ENCODE measurements at regions not wholly inside any gene's neighbourhood (a gene's known extent, or its start where the extent isn't known, plus 50 kb on each side); places are given as distances from the start of the nearest gene placed in this dataset.

DNA sequence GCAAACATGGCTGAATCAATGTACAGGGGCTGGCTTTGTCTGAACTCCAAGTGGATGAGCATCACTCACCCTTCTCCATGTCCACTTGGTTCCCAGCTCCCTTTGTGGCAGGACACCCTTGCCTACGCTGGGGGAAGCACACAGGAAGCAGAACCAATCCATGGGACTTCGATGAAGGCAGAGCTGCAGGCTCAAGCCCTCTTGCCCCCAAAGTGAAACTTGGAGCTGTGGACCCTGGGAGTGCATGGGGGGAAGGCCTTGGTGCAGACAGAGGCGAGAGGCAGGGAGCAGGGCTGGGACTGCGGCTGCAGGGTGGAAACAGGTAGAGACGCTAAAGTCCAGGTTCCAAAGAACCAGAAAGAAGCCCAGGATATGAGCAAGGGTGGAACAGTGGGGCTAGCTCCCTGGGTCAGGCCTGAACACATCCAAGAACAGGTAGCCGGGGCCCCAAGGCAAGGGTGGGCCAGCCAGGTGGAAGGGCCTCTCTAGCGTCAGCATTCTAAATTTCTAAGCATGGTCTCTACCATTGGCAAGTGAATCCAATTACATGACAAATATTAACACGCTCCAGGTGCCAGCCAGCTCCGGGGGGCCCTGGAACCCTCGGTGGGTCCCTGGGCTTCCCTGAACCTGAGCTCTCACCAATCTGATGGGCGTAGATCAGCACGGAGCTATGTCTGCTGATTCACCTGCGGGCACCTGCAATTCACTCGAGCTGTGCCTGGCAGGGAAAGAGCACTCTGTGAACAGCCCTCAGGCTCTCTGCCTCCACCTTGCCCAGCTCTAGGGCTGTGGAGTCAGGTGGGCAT lies 532.8 kb downstream of the BRD1 start:
- no peak for DNase-seq

DNA sequence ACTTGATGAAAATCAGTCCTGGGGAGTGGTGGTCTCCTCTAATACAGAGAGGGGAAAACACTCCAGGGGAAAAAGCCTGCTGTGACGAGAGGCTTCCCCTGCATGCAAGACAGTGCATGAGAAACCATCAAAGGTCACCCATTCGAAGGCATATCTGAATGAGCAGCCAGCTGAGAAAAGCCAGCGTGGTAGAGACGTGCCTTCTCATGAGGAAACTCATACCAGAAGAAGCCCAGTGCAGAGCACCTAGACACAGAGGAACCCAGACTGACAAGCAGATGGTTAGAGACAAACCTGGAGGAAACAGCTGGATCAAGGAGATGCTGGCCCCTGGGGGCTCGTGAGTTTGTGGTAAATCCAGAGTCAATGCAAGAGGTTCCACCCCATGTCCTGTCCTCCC lies 534.8 kb downstream of the BRD1 start:
- DNase-seq, result no peak

DNA sequence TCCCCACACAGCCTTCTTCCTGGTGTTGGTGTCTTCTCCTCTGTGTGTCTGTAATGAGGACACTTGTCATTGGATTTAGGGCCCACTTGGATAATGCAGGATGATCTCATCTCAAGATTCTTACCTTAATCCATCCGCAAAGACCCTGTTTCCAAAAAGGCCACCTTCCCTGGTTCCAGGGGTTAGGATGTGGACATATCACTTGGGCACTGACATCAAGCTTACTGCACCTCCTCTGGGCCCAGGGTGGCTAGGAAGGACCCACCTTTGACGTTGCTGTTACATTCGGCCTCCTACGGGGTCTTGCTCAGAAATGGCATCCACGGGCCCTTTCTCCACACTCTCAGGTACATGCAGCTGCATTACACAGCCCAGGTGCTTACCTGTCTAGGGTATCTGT lies 535.9 kb downstream of the BRD1 start:
- no peak for DNase-seq

DNA sequence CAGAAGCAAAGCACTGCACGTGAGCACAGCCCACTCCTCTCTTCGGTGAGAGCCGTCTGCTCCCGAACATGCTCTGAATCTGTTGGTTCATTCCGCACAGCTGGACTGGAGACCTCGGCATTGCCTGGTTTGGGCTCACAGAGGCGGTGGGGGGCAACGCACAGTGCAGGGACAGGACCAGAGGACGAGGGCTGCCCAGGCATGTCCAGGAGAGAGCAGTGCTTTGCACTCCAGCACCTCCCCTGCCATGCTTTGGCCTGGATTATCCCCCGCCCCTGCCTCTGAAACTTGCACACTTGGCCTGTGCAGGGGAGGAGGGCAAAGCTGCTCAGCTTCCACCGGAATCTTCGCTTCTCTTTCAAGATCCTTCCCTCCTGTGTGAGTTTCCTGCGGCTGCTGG lies 536.5 kb downstream of the BRD1 start:
- no peak for DNase-seq

DNA sequence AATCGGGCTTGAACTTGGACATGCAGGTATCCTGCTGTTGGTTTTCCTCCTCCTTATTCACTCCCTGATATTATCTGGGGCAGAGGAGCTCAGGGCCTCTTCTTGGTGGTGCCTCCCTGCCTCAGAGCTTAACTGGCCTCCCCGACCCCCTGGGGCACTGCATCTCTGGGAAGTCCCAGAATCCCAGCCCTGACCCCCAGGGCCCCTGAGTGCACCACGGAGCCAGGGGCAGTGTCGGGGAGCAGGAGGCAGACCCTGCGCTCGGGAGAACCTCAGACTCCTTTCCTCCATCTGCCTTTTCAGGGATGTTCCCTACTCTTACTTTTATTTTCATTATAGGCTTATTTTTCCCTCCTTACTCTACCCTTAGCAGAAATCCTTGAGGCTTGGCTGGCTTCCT lies 537.0 kb downstream of the BRD1 start:
- DNase-seq, result no peak

DNA sequence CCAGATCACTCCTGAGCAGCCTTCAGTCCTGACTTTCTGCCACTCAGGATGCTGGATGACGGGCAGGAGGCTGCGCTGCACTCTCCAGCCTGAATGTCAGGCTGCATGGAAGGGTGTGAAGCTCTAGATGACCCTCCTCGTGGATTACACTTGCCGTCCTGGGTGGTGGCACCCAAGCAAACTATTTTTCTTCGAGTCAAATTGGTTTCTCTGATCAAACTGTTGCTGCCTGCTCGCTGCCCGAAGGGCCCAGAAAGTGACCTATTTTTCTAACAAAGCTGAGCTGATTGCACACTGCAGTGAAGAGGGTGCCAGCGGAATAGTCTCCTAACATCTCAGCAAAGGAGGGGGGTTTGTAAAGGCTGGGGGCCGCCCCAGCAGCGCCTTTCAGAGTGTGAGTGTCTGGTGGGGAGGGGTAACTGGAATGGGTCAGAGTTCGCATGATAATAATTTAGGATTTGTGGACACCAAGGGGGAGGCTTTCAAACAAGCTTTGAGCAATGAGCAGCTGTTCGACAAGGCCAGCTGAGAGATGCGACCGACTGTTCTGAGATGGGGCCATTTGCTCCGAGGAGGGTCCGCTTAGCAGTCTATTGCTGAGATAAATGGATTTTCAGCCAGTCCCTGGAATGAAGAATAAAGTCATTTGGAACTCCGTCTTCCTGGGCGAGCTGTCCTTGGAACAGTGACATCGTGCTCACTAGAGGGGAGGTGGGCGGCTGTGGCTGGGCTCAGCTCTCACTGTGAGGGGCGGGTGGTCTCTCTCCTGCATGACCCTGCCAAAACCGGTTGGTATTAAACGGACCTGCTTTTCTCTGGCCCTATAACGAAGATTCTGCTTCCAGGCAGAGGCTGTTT lies 537.6 kb downstream of the BRD1 start:
- no peak for DNase-seq

DNA sequence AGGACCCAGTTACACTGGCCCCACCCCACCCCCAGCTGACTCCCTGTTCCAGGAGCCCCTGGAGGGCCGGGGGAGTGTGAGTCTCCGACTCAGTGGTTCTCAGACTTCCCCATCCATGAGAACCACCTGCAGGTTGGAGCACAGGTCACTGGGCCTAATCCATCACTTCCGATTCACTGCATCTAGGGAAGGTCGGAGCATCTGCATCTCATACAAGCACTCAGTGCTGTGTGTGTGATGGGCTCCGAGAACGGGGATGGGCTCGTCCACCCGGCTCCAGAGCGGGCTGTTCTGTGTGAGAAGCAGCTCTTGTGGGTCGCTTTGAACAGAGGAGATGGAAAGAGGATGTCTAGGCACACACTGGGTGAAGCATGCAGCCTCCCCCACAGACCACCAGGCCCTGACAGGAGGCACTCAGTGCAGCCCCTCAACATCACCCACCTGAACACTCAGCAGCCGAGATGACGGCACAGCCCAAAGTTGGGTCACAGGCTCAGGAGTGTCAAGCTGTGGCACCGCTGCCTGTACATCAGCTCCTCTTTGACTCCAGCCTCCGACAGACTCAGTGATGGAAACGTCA lies 541.4 kb downstream of the BRD1 start:
- no peak for DNase-seq

DNA sequence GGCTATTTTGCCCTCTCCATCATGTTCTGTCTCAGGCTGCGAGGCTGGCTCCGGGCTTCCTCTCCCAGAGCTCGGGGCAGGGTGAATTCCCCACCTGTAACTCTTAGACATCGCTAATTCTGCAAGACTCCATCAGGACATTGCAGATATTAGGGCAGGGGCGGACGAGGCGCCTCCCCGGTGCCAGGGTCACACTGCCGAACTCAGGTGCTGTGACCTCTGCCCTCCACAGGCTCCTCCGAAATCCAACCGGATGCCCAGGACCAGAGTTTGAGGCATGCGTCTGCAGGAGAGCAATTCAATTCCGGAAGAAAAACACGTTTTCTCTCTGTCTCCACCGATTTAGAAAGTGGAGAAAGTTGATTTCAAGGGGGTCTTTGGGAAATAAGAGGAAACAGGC lies 542.7 kb downstream of the BRD1 start:
- no peak for DNase-seq

DNA sequence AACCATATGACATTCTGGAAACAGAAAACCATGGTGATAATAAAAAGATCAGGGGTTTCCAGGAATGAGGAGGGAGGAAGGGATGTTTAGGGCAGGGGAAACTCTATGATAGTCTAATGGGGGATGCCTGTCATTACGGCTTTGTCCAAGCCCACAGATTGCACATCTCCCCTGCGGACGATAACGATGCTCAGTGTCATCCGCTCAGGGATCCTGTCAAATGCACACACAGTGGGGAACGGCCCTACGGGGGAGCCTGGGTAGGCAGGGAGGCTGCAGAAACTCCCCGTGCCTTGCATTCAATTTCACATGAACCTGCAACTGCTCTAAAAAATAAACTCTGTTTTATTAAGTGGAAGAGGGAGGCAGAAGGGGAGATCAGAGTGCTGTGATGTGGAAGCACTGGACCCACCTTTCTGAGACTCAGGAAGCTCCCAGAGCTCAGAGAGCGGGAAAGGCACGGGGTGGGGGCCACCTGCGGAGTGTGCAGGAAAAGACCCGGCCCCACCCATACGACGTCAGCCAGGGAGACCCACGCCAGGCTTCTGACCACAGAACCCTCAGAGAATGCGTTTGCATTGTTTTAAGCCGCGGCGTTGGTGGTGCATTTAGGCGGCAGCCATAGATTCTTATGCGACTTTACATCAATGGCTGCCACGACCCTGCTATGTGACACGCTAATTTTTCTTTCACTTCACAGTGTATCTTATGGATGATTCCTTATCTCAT lies 543.5 kb downstream of the BRD1 start:
- no peak for DNase-seq

DNA sequence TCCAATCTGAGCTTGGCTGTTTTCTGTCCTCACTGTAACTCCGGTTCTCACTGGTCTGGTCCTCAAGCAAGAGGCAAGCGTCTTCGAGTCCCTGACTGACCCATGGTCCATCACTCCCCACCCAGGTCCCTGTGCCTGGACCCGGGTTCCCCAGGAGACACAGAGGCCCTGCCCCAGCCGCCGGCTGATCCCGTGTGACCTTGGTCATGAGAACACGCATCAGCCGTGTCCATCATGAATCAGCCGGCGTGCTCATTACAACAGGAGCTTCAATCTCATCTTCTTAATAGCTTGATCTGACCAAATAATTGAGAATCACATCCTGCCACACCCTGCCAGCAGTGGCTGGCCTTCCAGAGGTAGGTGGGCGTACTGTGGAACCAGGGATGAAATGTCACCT lies 545.1 kb downstream of the BRD1 start:
- no peak for DNase-seq

DNA sequence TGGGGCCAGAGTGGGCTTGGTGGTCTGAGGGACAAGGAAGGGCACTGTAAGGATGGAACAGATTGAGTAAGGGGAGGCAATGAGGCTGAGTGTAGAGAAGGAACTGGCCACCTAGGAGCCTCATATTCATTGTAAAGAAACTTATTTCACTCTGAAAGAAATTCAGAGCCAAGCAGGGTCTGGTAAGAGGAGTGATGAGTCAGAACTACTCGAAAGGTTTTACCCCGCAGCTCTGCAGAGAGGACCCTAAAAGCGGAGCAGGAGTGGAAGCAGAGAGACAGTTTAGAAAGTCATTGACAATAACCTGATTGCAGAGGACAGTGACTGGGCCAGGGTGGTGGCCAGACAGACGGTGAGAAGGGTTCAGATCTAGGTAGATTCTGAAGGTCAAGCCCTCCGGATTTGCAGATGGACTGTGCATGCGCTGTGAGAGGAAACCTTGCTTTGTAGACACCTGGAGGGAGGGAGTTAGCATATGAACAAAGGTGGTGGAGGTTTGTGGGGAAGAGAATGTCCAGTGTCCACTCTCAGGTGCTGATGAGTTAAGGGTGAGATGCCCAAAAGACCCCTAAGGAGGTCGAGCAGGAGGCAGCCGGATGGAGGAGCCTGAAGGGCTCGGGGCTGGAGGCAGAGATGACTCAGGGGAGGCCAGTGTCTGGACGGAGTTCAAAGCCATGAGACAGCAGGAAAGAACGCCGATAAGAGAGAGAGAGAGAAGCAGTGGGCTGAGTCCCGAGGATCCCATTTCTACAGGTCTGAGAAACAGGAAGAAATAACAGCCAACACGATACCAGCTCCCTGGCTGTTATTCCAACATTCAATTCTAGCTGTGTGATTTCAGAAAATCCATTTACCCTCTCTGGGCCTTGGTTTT lies 546.0 kb downstream of the BRD1 start:
- no peak for DNase-seq

DNA sequence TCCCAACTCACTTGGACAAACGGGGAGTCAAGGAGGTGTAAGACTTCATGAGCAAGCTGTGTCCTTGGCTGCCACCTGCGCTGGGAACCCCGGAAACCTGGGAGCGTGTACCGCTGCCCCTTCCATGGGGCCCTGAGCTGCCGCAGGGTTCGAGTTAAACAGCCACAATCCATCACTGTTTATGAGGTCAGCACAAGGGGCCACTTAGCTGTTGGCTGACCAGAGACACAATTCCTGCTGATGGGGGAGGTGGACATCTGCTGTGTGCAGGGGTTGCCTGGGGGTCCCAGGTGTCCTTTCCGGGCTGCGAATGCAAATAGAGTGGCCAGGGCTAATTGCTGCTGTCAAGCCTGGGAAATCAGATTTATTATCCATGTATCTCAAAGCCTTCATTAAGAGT lies 549.3 kb downstream of the BRD1 start:
- DNase-seq, result no peak

DNA sequence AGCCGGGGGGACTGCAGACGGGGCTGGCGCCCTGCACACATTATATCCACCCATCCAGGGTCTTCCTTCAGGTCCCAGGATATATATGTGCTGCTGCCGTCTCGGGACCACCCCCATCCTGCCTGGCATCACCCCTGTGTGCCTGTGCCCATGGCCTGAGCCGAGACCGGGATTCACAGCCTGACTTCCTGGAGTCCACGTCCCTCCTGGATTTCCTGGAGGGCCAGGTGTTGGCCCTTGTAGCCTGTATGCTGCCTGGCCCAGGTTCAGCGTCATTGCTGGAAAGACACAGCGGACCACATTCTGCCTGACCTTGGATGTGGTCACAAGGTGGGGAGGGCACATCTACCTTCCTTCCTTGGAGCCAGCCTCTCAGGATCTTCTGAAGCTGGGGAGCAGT lies 551.1 kb downstream of the BRD1 start:
- no peak for DNase-seq

DNA sequence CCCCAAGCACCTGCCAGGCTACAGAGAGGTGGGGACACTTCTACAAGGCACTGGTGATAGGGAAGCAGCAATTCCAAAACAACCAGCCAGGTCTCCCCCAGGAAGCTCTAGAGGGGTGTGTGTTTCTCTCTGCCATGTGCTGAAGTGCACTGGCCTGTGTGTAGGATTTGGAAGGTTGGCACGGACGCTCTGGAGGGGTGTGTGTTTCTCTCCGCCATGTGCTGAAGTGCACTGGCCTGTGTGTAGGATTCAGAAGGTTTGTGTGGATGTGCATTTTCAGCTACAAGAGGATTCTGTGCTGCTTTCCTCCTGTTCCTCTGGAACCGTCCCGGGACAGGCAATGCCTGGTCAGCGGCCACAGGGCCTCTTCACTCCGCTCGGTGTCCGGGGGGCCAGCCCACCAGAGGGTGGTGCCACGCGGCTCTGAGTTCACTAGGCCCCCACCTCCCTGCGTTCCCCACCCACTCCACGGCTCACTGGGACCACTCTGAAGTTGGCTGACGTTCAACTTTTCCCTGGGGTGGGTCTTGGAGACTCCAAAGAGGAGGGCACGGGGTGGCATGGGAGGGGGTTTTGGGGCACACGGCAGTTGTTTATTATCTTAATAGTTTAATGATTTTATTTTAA lies 552.8 kb downstream of the BRD1 start:
- no peak for DNase-seq

DNA sequence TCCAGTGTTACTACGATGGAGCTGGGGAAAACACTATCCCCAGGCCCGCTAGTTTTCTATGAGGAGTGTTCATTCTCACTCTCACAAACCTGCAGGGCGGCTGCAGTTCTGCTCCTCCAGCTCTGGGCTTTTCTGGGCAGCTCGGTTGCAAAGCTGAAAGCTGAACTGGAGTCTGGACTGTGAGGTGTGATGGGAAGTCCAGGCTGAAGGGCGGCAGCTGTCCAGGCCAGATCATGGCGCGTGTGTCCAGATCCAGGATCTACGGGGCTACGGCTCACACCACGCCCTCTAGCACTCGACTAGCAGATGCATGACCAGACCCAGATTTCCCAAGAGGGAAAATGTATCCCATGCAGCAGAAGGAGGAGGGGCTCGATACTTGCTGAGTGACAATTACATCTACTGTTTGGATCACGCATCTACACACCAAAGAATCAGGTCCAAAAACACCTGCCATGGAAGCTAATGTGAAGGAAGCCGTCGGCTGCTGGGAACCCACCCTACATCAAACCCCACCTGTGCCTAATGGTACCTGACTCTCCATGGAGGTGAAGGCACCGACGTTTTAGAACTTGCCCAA lies 555.0 kb downstream of the BRD1 start:
- no peak for DNase-seq

DNA sequence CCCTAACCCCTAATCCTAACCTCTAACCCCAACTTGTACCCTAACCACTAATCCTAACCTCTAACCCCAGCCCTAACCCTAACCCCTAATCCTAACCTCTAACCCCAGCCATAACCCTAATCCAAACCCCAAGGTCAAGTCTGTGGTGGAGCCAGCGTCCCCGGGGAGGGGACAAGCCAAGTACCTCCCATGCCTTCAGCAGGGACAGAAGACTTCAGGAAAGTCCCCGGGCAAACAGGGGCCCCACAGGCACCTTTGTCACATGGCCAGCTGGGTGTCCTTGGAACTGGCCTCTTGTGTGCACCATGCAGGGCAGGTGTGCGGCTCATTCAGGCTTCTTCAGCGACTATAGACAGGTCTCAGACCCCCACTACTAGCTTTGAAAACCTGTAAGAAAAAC lies 555.8 kb downstream of the BRD1 start:
- no peak for DNase-seq

DNA sequence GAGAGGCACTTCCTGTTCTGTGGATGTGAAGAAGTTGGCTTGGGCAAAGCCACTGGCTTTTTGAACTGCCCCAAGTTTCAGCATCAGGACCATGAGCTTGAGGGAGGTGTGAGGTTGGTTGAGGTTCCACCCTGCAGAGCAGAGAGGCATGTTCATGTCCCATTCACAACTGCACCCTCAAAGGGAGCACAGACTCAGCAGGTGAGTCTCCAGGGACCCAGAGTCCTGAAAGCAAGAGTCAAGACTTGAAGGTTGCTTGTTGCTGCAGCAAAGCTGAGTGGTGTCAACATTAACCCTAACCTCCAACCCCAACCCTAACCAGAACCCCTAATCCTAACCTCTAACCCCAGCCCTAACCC lies 556.3 kb downstream of the BRD1 start:
- no peak for DNase-seq

DNA sequence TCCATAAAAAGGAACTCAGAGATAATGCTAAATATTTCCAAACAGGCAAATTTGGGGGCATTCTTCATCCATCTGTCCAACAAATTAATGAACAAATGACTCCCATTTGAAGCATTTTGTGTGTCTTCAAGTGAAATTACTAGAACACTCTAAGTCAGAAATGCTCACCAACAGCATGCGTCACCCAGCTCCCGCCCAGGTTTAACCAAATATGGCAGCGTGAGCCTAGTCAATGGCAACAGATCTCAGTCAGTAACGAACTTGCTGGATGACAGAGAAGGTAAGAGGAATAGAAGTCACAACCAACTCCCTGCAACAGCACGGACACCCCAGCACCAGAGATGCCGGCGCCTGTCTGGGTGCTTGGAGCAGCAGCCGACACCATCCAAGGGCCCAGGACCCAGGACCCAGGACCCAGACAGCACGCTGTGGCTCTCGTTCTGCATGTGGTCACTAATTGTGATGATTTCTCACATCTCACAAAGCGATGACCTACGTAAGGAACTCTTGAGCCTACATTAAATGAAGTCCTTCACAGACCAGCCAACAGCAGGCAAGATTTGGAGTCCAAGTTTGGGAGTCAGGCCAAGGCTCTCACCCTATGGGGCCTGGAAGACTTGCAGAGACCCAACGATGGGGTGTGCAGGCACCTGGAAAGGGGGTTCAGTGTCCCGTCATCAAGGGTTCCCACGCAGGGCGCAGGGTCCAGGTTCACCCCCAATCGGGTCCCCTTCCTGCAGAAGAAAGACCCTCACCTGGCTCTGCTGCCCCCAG lies 556.9 kb downstream of the BRD1 start:
- DNase-seq, result no peak

DNA sequence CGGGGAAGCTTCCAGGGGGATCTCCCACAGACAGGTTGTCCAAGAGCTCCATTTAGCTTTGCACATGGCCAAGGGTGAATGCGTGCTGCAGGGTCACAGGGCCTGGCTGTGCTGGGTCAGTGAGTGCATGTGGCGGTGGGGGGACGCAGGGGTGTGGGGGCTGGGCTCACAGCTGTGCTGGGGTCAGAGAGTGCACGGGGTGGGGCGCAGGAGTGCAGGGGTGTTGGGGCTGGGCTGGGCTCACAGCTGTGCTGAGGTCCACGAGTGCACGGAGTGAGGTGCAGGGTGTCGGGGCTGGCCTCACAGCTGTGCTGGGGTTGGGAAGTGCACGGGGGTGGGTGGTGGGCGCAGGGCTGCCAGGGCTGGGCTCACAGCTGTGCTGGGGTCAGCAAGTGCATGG lies 557.7 kb downstream of the BRD1 start:
- no peak for DNase-seq

DNA sequence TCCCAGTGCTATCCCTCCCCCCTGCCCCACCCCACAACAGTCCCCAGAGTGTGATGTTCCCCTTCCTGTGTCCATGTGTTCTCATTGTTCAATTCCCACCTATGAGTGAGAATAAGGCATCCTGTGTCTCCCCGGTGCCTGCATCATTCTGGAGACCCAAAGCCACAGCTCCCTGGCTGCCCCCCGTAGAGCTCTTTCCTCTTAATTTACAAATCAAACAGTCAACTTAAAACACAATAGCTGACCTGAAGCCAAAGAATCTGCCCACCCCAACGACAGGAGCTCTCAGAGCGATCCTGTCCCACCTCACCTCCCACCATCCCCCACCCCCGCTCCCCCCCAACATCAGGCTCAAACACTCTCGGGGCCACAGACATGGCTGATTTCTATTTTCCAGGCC lies 558.3 kb downstream of the BRD1 start:
- no peak for DNase-seq

DNA sequence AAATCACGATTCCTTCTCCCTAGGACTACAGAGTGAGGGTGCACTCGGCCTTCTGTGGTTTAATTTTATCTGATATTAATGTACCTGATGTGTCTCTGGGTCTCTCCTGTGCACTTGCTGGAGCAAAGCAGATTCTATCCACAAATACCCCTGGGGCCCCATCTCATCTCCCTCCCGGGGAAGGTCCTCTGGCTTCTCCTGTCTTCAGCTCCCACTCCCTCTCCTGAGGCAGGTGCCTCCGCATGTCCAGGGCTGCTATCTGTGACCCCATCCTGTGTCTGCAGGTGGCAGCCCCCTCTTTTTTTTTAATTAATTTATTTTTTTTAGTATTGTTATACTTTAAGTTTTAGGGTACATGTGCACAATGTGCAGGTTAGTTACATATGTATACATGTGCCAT lies 558.7 kb downstream of the BRD1 start:
- no peak for DNase-seq
